ENCODE measurements at regions not wholly inside any gene's neighbourhood (a gene's known extent, or its start where the extent isn't known, plus 50 kb on each side); places are given as distances from the start of the nearest gene placed in this dataset.

- TF ChIP-seq EP300 (IDR thresholded peaks at IDR 0.05) (no peak), CTCF (IDR thresholded peaks at IDR 0.05) (no peak)
Observed at GRCh38 chr1:106980121-106980520, 76.4 kb upstream of the PRMT6 start.
